NOMO-1 treated with DMSO at 0.1 percent for 48 hours (cell line): ENCODE measurements at regions not wholly inside any gene's neighbourhood (a gene's known extent, or its start where the extent isn't known, plus 50 kb on each side); places are given as distances from the start of the nearest gene placed in this dataset.
"Not testable (repeated sequence)": the region's sequence is repeated elsewhere in the genome, so short reads cannot be mapped to it uniquely, and the experiment has no call there.

Source experiments
- DNase-seq: peaks from one replicate; lab custom pipeline; 2025; ENCODE audit not compliant: unreplicated experiment; lab: John Stamatoyannopoulos, UW

DNA sequence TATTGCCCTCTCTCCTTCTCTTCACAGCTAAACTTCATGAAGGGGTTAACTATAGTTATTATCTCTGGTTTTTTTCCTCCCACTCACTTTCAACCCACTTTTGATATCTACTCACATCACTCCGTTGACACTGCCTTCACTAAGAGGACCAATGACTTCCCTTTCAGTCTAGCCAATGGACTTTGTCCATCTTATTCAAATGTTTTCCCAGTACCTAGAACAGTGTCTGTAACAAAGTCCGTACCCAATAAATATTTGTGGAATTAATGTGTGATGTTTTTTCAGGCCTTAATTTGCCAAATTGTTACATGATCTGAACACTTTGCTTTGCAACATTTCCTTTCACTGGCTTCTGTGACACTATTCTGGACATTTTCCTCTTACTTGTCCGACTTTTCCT is 106.0 kb upstream of the AR start:
- DNase-seq = no peak

DNA sequence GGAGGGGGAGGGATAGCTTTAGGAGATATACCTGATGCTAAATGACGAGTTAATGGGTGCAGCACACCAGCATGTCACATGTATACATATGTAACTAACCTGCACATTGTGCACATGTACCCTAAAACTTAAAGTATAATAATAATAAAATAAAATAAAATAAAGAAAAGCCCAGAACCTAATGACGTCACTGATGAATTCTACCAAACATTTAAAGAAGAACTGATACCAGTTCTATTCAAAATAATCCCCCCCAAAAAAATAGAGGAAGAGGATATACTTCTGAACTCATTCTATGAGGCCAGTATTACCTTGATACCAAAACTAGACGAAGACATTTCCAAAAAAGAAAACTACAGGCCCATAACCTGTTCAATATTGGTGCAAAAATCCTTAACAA is 68.6 kb upstream of the AR start:
- DNase-seq = not testable (repeated sequence)

DNA sequence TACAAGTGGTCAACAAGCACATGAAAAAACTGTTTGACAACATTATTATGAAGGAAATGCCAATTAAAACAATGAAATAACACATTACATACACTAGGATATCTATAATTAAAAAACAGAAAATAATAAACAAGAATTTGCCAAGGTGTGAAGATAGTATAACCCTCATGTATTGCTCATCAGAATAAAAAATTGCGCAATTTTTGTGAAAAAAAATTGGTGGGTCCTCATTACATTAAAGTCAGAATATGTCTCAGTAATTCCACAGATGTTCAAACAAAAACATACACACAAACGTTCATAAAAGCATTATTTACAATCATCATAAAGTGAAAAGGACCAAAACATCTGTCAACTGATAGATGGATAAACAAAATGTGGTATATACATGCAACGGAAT is 63.0 kb upstream of the AR start:
- DNase-seq = no peak
